ENCODE measurements at regions not wholly inside any gene's neighbourhood (a gene's known extent, or its start where the extent isn't known, plus 50 kb on each side); places are given as distances from the start of the nearest gene placed in this dataset.
"Not testable (repeated sequence)": the region's sequence is repeated elsewhere in the genome, so short reads cannot be mapped to it uniquely, and the experiment has no call there.

DNA sequence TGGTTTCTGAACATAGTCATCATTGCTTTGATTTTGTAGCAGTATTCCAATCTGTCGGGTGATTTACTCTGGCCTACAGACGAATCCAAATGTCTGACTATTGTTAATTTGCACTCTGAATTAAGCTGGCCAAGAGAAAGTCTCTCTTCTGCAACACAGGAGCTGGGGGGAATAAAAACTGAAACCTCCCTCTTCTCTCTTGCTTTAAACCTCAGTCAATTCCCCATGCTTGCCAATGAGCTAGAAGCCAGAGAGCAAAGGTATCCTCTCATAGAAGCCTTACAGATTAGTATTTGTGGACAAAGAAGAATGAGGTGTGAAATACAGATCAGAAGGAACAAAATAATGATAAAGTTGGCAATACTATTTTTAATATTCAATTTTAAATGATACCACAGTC, 353.9 kb upstream of the CDH10 start:
- H3K4me3 Mint-ChIP-seq = no peak overlapping the region
- H3K9me3 ChIP-seq (ENCODE audit: control insufficient read depth in 1 of 2, insufficient read depth in 1 of 2, low read length in 2 of 2) = peaks cover 0 to 3% of the 10 kb centered on the region in 2 experiments
- DNase-seq (no peak), ATAC-seq (ENCODE audit: poor library complexity) (no peak)
- no peaks in the 10 kb centered on the region for H3K27me3 ChIP-seq (ENCODE audit: control insufficient read depth in 1 of 2, insufficient read depth in 2 of 2, low read length in 2 of 2)
- peaks cover 19% of the 10 kb centered on the region for H3K9me3 Mint-ChIP-seq
- no peak overlapping the region for H3K27ac Mint-ChIP-seq
- TF ChIP-seq, protein P1, sequence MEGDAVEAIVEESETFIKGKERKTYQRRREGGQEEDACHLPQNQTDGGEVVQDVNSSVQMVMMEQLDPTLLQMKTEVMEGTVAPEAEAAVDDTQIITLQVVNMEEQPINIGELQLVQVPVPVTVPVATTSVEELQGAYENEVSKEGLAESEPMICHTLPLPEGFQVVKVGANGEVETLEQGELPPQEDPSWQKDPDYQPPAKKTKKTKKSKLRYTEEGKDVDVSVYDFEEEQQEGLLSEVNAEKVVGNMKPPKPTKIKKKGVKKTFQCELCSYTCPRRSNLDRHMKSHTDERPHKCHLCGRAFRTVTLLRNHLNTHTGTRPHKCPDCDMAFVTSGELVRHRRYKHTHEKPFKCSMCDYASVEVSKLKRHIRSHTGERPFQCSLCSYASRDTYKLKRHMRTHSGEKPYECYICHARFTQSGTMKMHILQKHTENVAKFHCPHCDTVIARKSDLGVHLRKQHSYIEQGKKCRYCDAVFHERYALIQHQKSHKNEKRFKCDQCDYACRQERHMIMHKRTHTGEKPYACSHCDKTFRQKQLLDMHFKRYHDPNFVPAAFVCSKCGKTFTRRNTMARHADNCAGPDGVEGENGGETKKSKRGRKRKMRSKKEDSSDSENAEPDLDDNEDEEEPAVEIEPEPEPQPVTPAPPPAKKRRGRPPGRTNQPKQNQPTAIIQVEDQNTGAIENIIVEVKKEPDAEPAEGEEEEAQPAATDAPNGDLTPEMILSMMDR (IDR thresholded peaks at IDR 0.05) = no peak
- no peaks in the 10 kb centered on the region for H3K27me3 Mint-ChIP-seq
- H3K4me1 Mint-ChIP-seq (ENCODE audit: low read depth) = no peaks in the 10 kb centered on the region
- no peak overlapping the region for H3K4me3 ChIP-seq (ENCODE audit: low read length)
- H3K36me3 ChIP-seq (ENCODE audit: insufficient read depth, low read length) = no peaks in the 10 kb centered on the region
- no peak overlapping the region for H3K27ac ChIP-seq (ENCODE audit: low read depth in 1 of 2, low read length in 2 of 2)
- POLR2A ChIA-PET = no interaction called here
- intact Hi-C loops (cut with DNase I, micrococcal nuclease) = no loop called here
- no peaks in the 10 kb centered on the region for H3K36me3 Mint-ChIP-seq (ENCODE audit: low read depth)
- H3K4me1 ChIP-seq (ENCODE audit: insufficient read depth, low read length) = no peaks in the 10 kb centered on the region
- CTCF ChIA-PET = no interaction called here

DNA sequence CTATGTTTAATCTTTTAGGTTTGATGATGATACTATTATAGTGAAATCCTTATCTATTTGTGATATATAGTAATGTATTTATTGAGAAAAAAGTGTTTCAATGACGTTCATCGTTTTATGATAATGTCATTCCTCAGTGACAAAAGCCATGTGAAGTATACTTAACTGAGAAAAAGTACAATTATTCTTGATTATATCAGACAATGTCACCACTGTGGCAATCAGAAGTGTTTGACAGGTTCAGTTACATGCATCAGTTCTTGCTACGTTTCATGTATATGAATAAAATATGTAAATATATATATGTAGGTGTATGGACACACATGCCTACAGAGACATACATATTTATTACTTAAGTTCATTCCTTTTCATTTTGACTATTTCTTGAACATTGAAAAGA, 341.5 kb upstream of the CDH10 start:
- DNase-seq = no peak
- Histone ChIP-seq H3K9me3 (ENCODE audit: control insufficient read depth in 1 of 2, insufficient read depth in 1 of 2, low read length in 2 of 2) (no peaks in the 10 kb centered on the region), H3K27ac (ENCODE audit: low read depth in 1 of 2, low read length in 2 of 2) (no peak overlapping the region), H3K4me3 (ENCODE audit: low read length) (no peak overlapping the region), H3K4me1 (ENCODE audit: insufficient read depth, low read length) (no peaks in the 10 kb centered on the region), H3K27me3 (ENCODE audit: control insufficient read depth in 1 of 2, insufficient read depth in 2 of 2, low read length in 2 of 2) (no peaks in the 10 kb centered on the region), H3K36me3 (ENCODE audit: insufficient read depth, low read length) (no peaks in the 10 kb centered on the region)
- Mint-ChIP-seq H3K27ac (no peak overlapping the region), H3K9me3 (peaks cover 14% of the 10 kb centered on the region), H3K4me3 (no peak overlapping the region), H3K27me3 (no peaks in the 10 kb centered on the region), H3K4me1 (ENCODE audit: low read depth) (no peaks in the 10 kb centered on the region), H3K36me3 (ENCODE audit: low read depth) (no peaks in the 10 kb centered on the region)
- ChIA-PET POLR2A (no interaction called here), CTCF (no interaction called here)
- ATAC-seq (ENCODE audit: poor library complexity) = no peak
- TF ChIP-seq, protein P1 (IDR thresholded peaks at IDR 0.05) = no peak
- intact Hi-C loops (cut with DNase I, micrococcal nuclease) = no loop called here

DNA sequence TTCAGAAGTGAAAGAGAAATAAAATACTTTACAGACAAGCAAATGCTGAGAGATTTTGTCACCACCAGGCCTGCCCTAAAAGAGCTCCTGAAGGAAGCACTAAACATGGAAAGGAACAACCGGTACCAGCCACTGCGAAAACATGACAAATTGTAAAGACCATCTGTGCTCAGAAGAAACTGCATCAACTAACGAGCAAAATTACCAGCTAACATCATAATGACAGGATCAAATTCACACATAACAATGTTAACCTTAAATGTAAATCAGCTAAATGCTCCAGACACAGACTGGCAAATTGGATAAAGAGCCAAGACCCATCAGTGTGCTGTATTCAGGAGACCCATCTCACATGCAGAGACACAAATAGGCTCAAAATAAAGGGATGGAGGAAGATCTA, 333.8 kb upstream of the CDH10 start:
- H3K36me3 ChIP-seq (ENCODE audit: insufficient read depth, low read length); H3K4me1 Mint-ChIP-seq (ENCODE audit: low read depth); DNase-seq; H3K9me3 ChIP-seq (ENCODE audit: control insufficient read depth in 1 of 2, insufficient read depth in 1 of 2, low read length in 2 of 2); H3K27me3 Mint-ChIP-seq; intact Hi-C loops (cut with DNase I, micrococcal nuclease); POLR2A ChIA-PET; H3K27ac Mint-ChIP-seq; CTCF ChIA-PET; H3K27ac ChIP-seq (ENCODE audit: low read depth in 1 of 2, low read length in 2 of 2); H3K4me3 ChIP-seq (ENCODE audit: low read length); H3K9me3 Mint-ChIP-seq; H3K4me1 ChIP-seq (ENCODE audit: insufficient read depth, low read length); H3K27me3 ChIP-seq (ENCODE audit: control insufficient read depth in 1 of 2, insufficient read depth in 2 of 2, low read length in 2 of 2); H3K36me3 Mint-ChIP-seq (ENCODE audit: low read depth); H3K4me3 Mint-ChIP-seq; ATAC-seq (ENCODE audit: poor library complexity): not testable (repeated sequence)

DNA sequence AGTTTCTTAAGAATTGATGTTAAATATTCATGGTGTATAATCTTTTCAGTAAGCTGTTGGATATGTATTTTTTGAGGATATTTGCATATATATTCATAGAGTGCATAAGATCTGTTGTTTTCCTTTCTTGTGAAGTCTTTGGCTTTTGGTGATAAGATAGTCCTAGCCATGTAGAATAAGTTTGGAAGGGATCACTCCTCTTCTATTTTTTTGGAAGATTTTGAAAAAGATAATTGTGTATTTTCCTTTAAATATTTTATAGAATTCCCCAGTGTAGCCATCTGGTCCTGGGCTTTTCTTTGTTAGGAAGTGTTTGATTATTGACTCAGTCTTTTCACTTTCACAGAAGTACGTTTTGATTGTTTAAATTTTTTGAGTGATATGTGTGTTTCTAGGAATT, 318.8 kb upstream of the CDH10 start:
- Mint-ChIP-seq H3K27me3 (no peaks in the 10 kb centered on the region), H3K36me3 (ENCODE audit: low read depth) (no peaks in the 10 kb centered on the region), H3K27ac (no peak overlapping the region), H3K4me1 (ENCODE audit: low read depth) (no peaks in the 10 kb centered on the region), H3K9me3 (peaks cover 14% of the 10 kb centered on the region), H3K4me3 (no peak overlapping the region)
- no peaks in the 10 kb centered on the region for H3K36me3 ChIP-seq (ENCODE audit: insufficient read depth, low read length)
- TF ChIP-seq, protein P1 (IDR thresholded peaks at IDR 0.05) = no peak
- no peaks in the 10 kb centered on the region for H3K27me3 ChIP-seq (ENCODE audit: control insufficient read depth in 1 of 2, insufficient read depth in 2 of 2, low read length in 2 of 2)
- ChIA-PET CTCF (no interaction called here), POLR2A (no interaction called here)
- H3K27ac ChIP-seq (ENCODE audit: low read depth in 1 of 2, low read length in 2 of 2) = no peak overlapping the region
- H3K4me3 ChIP-seq (ENCODE audit: low read length) = no peak overlapping the region
- DNase-seq = no peak
- peaks cover 0 to 7% of the 10 kb centered on the region in 2 experiments for H3K9me3 ChIP-seq (ENCODE audit: control insufficient read depth in 1 of 2, insufficient read depth in 1 of 2, low read length in 2 of 2)
- no peaks in the 10 kb centered on the region for H3K4me1 ChIP-seq (ENCODE audit: insufficient read depth, low read length)
- intact Hi-C loops (cut with DNase I, micrococcal nuclease) = no loop called here
- ATAC-seq (ENCODE audit: poor library complexity) = no peak

Measured in CD4-positive, alpha-beta T cell (primary cell).